ENCODE measurements at regions not wholly inside any gene's neighbourhood (a gene's known extent, or its start where the extent isn't known, plus 50 kb on each side); places are given as distances from the start of the nearest gene placed in this dataset.

- TF ChIP-seq, protein P1, sequence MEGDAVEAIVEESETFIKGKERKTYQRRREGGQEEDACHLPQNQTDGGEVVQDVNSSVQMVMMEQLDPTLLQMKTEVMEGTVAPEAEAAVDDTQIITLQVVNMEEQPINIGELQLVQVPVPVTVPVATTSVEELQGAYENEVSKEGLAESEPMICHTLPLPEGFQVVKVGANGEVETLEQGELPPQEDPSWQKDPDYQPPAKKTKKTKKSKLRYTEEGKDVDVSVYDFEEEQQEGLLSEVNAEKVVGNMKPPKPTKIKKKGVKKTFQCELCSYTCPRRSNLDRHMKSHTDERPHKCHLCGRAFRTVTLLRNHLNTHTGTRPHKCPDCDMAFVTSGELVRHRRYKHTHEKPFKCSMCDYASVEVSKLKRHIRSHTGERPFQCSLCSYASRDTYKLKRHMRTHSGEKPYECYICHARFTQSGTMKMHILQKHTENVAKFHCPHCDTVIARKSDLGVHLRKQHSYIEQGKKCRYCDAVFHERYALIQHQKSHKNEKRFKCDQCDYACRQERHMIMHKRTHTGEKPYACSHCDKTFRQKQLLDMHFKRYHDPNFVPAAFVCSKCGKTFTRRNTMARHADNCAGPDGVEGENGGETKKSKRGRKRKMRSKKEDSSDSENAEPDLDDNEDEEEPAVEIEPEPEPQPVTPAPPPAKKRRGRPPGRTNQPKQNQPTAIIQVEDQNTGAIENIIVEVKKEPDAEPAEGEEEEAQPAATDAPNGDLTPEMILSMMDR (IDR thresholded peaks at IDR 0.05): no peak
- TF ChIP-seq, protein P2, sequence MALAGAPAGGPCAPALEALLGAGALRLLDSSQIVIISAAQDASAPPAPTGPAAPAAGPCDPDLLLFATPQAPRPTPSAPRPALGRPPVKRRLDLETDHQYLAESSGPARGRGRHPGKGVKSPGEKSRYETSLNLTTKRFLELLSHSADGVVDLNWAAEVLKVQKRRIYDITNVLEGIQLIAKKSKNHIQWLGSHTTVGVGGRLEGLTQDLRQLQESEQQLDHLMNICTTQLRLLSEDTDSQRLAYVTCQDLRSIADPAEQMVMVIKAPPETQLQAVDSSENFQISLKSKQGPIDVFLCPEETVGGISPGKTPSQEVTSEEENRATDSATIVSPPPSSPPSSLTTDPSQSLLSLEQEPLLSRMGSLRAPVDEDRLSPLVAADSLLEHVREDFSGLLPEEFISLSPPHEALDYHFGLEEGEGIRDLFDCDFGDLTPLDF (CRISPR knock-in tag; IDR thresholded peaks at IDR 0.05): no peak
- TF ChIP-seq NR2C2 (CRISPR knock-in tag; IDR thresholded peaks at IDR 0.05) (no peak), SMAD4 (CRISPR knock-in tag; IDR thresholded peaks at IDR 0.05) (no peak), SP1 (CRISPR knock-in tag; conservative IDR thresholded peaks at IDR 0.05) (no peak), ATF3 (CRISPR knock-in tag; conservative IDR thresholded peaks at IDR 0.05) (no peak)
- TF ChIP-seq, protein P3, sequence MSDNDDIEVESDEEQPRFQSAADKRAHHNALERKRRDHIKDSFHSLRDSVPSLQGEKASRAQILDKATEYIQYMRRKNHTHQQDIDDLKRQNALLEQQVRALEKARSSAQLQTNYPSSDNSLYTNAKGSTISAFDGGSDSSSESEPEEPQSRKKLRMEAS (CRISPR knock-in tag; IDR thresholded peaks at IDR 0.05): no peak
- TF ChIP-seq, protein P4, sequence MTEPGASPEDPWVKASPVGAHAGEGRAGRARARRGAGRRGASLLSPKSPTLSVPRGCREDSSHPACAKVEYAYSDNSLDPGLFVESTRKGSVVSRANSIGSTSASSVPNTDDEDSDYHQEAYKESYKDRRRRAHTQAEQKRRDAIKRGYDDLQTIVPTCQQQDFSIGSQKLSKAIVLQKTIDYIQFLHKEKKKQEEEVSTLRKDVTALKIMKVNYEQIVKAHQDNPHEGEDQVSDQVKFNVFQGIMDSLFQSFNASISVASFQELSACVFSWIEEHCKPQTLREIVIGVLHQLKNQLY (CRISPR knock-in tag; IDR thresholded peaks at IDR 0.05): no peak
These were observed 134.6 kb upstream of the RANBP3L start for GRCh38 chr5:36436306-36436705.
